Erythroblast (primary cell): ENCODE measurements at regions not wholly inside any gene's neighbourhood (a gene's known extent, or its start where the extent isn't known, plus 50 kb on each side); places are given as distances from the start of the nearest gene placed in this dataset.
"Not testable (repeated sequence)": the region's sequence is repeated elsewhere in the genome, so short reads cannot be mapped to it uniquely, and the experiment has no call there.

ENCODE experiments used
- DNase-seq, 2 experiments: peaks; one replicate each; lab custom pipeline; 2025; lab: John Stamatoyannopoulos, UW
- GATA1 ChIP-seq: IDR thresholded peaks from 2 replicates; pipeline ENCODE4 v1.6.1; 2011; ENCODE audit warnings: low read depth, mild to moderate bottlenecking, control low read depth, low read length, moderate library complexity
- POLR2A ChIP-seq: IDR thresholded peaks from 2 replicates; pipeline ENCODE4 v1.6.1; 2011; ENCODE audit warnings: mild to moderate bottlenecking, low read length

DNA sequence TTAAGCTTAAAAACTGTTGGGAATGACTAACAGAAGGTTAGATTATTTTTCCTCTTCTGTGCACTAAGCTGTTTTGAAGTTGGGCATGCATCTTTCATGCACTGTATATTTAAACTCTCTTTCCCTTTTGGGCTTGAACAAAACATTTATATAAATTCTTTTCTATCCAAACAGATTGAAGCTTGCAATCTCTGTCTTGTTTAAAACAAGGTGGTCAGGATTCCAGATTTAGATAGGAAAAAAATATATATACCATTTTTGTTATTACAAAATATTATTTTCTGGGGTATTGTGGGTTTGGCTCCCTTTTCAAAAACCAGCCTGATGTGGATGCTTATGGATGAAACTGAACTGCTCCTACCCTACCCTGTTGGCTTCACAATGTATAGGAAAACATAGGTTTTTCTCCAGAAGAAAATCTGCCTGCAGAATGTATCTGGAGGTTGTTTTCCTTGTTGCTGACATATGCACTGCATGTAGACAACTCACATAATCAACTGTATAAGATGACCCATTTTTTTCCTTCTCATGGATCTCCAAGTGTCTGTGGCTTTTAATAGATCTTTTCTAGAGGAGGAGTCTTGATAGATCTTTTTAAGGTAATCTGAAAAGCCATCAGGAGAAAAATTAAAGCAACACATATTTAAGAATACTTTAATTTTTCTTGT lies 146.3 kb downstream of the PRL start:
- TF ChIP-seq POLR2A (no peak), GATA1 (no peak)
- no peak for DNase-seq

DNA sequence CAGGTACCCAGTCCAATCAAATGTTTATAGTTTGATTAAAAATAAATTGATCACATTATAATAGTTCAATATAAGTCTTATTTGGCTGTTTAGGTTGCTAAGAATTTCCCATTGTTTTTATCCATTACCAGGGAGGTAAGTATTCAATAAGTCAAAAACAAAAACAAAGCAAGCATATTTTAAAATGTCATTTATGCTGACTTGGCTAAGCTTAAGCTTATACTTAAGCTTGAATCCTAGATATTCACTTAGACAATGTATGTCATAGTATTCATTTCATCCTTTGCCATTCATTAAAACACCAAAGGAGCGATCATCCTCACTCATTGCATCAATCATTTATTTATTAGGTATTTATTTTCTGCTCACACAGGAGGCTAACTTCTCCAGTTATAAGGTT lies 144.9 kb downstream of the PRL start:
- no peak for TF ChIP-seq GATA1
- TF ChIP-seq POLR2A = no peak
- no peak for DNase-seq

DNA sequence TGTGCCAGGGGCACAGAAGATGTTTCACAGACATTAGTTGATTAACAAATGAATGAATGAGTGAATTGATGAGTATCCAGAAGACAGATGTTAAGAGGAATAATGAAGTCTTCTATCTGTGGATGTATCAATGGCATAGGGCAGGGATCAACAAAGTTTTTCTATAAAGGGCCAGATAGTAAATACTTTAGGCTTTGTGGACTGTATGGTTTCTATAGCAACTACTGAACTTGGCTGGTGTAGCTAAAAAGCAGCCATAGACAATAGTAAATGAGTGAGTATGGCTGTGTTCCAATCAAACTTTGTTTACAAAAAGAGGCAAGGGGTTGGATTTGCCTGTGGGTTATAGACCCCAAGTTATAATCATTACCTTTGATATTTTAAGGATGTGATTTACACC lies 144.0 kb downstream of the PRL start:
- no peak for DNase-seq
- no peak for TF ChIP-seq GATA1
- TF ChIP-seq POLR2A = no peak

DNA sequence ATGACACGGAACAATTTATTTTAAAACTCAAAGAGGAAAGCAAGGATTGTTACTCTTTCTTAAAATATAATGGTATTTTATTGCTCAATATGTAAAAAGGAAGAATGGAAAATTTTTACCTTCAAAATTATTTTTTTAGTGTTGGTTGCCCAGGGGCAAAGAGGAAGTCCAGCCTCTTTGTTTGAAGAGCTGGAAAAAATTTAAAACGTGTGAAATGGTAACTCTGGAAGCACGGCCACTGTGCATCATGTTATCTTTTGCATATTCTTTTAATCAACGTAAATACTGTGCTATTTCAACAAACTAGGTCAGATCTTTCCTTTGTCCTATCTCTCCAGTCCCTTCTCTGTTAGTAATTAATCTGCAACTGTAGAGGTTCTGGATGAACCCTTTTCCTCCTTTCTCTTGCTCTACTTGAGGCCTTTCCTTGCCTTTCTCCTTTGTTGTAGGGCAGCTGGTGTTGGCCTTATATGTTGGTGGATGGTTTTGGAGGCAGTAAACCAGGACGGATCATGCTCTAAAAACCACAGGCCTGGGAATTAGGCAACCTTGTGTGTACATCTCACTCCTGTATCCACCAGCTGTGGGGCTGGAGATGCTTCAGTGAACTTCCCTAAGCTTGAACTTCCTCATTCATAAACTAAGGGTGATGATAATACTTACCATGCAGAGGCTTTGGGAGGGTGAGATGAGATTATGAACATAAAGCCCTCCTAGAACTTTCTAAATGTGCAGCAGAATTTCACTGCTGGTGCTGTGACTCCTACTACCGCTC lies 143.3 kb downstream of the PRL start:
- DNase-seq = no peak
- TF ChIP-seq GATA1 (no peak), POLR2A (no peak)

DNA sequence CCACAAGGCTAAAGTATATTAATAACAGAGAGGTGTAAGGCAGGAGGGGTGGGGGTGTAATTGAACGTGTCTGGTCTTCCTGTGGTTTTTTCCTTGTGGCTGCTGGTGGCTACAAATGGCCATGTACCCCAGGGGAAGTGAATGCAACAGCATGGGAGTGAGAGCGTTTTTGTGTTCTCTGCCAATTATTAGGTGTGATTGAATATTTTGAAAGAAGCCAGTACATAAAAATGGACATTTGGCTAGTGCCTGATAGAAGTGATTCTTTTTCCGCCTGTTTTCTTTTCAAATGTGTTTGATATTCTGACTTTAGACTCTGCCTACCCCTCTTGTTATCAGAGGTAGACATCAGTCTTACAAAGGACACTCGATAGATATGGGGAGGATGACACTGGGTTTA lies 141.3 kb downstream of the PRL start:
- TF ChIP-seq GATA1 (no peak), POLR2A (no peak)

DNA sequence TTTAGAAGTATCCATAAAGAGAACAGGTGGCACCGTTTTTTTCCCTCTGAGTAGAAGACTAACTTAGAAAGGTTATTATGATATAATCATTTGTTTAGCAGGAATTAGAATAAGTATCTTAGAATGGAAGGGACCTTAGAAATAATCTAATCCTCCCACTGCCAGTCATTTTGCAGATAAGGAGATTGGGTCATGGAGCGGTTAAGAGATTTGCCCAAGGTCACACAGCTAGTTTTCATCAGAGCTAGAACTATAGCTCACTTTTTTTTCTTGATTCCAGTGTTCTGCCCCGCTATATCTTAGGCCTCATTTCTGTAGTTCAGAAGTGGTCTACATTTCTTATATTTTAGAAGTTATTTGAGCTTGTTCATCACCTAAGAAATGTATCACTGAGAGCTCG lies 139.6 kb downstream of the PRL start:
- TF ChIP-seq GATA1 = no peak
- TF ChIP-seq POLR2A = no peak
- DNase-seq = no peak

More for the DNA sequence above, 141.3 kb downstream of the PRL start:
- DNase-seq = no peak

DNA sequence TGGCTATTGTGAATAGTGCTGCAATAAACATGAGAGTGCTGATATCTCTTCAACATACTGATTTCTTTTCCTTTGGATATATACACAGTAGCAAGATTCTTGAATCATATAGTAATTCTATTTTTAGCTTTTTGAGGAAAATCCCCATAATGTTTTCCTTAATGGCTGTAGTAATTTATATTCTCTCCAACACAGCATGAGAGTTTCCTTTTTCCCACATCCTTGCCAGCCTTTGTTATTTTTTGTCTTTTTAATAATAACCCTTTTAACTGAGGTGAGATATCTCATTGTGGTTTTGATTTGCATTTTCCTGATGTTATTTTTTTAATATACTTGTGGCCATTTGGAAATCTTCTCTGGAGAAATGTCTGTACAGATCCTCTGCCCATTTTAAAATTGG lies 132.6 kb downstream of the PRL start:
- DNase-seq = no peak
- TF ChIP-seq POLR2A (no peak), GATA1 (no peak)

DNA sequence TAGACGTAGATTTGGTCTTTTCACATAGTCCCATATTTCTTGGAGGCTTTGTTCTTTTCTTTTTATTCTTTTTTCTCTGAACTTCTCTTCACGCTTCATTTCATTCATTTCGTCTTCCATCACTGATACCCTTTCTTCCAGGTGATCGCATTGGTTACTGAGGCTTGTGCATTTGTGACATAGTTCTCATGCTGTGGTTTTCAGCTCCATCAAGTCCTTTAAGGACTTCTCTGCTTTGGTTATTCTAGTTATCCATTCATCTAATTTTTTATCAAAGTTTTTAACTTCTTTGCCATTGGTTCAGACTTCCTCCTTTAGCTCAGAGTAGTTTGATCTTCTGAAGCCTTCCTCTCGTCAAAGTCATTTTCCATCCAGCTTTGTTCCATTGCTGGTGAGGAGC lies 125.8 kb downstream of the PRL start:
- not testable (repeated sequence) for DNase-seq

DNA sequence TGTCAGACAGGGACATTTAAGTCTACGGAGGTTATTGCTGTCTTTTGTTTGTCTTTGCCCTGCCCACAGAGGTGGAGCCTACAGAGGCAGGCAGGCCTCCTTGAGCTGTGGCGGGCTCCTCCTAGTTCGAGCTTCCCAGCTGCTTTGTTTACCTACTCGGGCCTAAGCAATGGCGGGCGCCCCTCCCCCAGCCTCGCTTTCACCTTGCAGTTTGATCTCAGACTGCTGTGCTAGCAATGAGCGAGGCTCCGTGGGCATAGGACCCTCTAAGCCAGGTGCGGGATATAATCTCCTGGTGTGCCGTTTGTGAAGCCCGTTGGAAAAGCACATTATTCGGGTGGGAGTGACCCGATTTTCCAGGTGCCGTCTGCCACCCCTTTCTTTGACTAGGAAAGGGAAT lies 125.0 kb downstream of the PRL start:
- DNase-seq = not testable (repeated sequence)

DNA sequence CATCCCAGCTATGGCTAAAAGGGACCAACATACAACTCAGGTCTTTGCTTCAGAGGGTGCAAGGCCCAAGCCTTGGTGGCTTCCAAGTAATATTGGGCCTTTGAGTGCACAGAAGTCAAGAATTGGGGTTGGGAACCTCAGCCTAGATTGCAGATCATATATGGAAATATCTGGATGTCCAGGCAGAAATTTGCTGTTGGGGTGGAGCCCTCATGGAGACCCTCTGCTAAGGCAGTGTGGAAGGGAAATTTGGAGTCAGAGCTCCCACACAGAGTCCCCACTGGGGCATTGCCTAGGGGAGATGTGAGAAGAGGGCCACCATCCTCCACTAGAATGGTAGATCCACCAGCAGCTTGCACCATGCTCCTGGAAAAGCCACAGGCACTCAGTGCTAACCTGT lies 123.5 kb downstream of the PRL start:
- DNase-seq = no peak
- no peak for TF ChIP-seq POLR2A
- no peak for TF ChIP-seq GATA1

DNA sequence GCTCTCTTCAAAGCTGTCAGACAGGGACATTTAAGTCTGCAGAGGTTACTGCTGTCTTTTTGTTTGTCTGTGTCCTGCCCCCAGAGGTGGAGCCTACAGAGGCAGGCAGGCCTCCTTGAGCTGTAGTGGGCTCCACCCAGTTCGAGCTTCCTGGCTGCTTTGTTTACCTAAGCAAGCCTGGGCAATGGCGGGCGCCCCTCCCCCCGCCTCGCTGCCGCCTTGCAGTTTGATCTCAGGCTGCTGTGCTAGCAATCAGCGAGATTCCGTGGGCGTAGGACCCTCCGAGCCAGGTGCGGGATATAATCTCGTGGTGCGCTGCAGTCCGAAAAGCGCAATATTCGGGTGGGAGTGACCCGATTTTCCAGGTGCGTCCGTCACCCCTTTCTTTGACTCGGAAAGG lies 116.6 kb downstream of the PRL start:
- not testable (repeated sequence) for DNase-seq

DNA sequence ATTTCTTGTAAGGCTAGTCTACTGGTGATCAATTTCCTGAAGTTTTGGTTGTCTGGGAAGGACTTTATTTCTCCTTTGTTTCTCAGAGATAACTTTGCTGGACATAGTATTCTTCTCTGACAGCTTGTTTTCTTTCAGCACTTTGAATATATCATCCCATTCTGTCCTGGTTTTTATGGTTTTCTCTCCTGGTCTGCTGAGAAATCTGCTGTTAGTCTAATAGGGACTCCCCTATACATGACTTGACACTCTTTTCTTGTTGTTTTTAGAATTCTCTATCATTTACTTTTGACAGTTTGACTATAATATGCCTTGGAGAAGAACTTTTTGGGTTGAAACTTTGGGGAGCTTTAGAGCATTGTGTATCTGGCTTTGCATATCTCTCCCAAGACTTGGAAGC lies 112.5 kb downstream of the PRL start:
- no peak for DNase-seq
- TF ChIP-seq POLR2A (no peak), GATA1 (no peak)

DNA sequence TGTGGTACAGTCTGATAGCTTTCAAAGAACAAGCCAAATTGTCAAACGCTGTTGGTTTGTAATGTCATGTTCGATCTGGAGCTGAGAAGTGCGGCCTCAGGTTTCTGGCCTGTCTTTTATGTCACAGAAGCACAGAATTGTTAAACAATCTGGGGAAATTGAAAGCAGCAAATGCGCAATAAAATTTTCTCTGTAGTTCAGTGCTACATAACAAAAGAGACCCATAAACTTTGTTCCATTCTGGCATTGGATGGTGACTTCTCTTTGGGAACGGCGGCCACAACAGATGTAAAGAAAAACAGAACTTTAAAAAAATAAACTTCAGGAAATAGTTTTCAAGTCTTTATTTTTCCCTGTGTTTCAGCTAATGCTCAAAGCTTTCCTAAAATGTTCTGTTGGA lies 106.9 kb downstream of the PRL start:
- no peak for TF ChIP-seq POLR2A
- no peak for TF ChIP-seq GATA1
- DNase-seq = no peak

DNA sequence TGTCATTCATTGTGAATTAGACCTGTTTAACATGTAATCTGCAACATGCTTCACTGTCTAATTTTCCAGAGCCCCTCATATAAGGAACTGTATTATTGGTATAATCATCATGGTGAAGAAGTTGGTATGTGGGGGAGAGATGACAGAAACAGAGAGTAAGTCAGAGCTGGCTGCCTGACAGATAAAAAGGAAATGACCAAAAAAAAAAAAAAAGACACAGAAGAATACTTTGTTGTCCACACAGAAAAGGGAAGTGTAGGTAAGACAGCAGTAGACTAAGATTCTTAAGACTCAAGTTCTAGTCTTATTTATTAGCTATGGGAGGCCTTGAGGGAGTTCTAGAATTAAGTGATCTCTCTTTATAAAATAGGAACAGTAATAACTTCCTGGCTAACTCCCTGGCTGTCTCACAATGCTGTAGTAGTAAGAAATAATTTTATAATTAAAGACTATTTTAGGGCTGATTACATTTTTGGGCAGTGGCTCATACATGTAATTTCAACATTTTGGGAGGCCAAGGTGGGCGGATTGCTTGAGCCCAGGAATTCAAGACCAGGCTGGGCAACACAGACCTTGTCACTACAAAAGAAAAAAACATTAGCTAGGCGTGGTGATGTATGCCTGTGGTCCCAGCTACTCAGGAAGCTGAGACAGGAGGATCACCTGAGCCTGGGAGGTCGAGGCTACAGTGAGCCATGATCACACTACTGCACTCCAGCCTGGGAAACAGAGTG lies 102.5 kb downstream of the PRL start:
- DNase-seq = no peak
- TF ChIP-seq POLR2A (no peak), GATA1 (no peak)
